Loucy (cell line): ENCODE measurements at regions not wholly inside any gene's neighbourhood (a gene's known extent, or its start where the extent isn't known, plus 50 kb on each side); places are given as distances from the start of the nearest gene placed in this dataset.

Experiments used
- H2AFZ ChIP-seq: fragments of 200-600 bp; sonication (generic); 2 replicates; pipeline ENCODE4 v1.6.0; 2016; ENCODE audit warnings: antibody characterized with exemption, mild to moderate bottlenecking, low read length, moderate library complexity
- H3F3A ChIP-seq: fragments of 200-600 bp; 2 replicates; pipeline ENCODE4 v1.6.0; 2016; ENCODE audit warnings: antibody characterized with exemption, low read depth, mild to moderate bottlenecking
- H3K27me3 ChIP-seq: fragments of 200-600 bp; sonication (generic); 2 replicates; pipeline ENCODE4 v1.6.1; 2014; ENCODE audit warnings: low read length, mild to moderate bottlenecking; ENCODE audit not compliant: insufficient read depth, poor library complexity, severe bottlenecking
- H3K36me3 ChIP-seq: fragments of 200-600 bp; sonication (generic); 2 replicates; pipeline ENCODE4 v1.6.1; 2016; ENCODE audit warnings: low read length; ENCODE audit not compliant: insufficient read depth
- H3K4me1 ChIP-seq: fragments of 200-600 bp; sonication (generic); 2 replicates; pipeline ENCODE4 v1.5.1; 2014; ENCODE audit warnings: low read length, mild to moderate bottlenecking; ENCODE audit not compliant: insufficient read depth, poor library complexity, severe bottlenecking
- H3K4me2 ChIP-seq: fragments of 200-600 bp; sonication (generic); 2 replicates; pipeline ENCODE4 v1.6.0; 2014; ENCODE audit warnings: antibody characterized with exemption, low read length, low read depth, mild to moderate bottlenecking; ENCODE audit not compliant: poor library complexity, severe bottlenecking
- H3K4me3 ChIP-seq: fragments of 200-600 bp; sonication (generic); 2 replicates; pipeline ENCODE4 v1.5.1; 2014; ENCODE audit warnings: low read length, mild to moderate bottlenecking, mixed read lengths; ENCODE audit not compliant: poor library complexity, severe bottlenecking
- H3K79me2 ChIP-seq: fragments of 200-600 bp; sonication (generic); 2 replicates; pipeline ENCODE4 v1.6.1; 2014; ENCODE audit warnings: low read length; ENCODE audit not compliant: insufficient read depth
- H3K9ac ChIP-seq: fragments of 200-600 bp; sonication (generic); 2 replicates; pipeline ENCODE4 v1.6.0; 2014; ENCODE audit warnings: mild to moderate bottlenecking, low read depth, low read length, moderate library complexity; ENCODE audit not compliant: poor library complexity, severe bottlenecking
- H3K9me2 ChIP-seq: fragments of 200-600 bp; sonication (generic); replicated peaks from 2 replicates; pipeline ENCODE4 v1.6.1; 2016; ENCODE audit warnings: low read depth, low read length, mixed read lengths
- H3K9me3 ChIP-seq: fragments of 200-600 bp; sonication (generic); 2 replicates; pipeline ENCODE4 v1.6.1; 2014; ENCODE audit warnings: mild to moderate bottlenecking, antibody characterized with exemption, low read length, low read depth; ENCODE audit not compliant: insufficient read depth
- H4K20me1 ChIP-seq: fragments of 200-600 bp; sonication (generic); 2 replicates; pipeline ENCODE4 v1.6.0; 2014; ENCODE audit warnings: antibody characterized with exemption, low read length, mild to moderate bottlenecking; ENCODE audit not compliant: insufficient read depth, poor library complexity, severe bottlenecking
- CTCF ChIP-seq: fragments of 200-600 bp; sonication (generic); conservative IDR thresholded peaks from 2 replicates; pipeline ENCODE4 v1.5.1; 2014; ENCODE audit warnings: mild to moderate bottlenecking, antibody characterized with exemption, low read length
- EZH2phosphoT487 ChIP-seq: fragments of 200-600 bp; IDR thresholded peaks from 2 replicates; pipeline ENCODE4 v1.6.1; 2018; ENCODE audit warnings: antibody characterized with exemption, mild to moderate bottlenecking, moderate library complexity, borderline replicate concordance

- Histone ChIP-seq H3K9me2 (no peaks in the 10 kb centered on the region), H3K4me2 (no peak overlapping the region), H3K36me3 (no peaks in the 10 kb centered on the region), H3K9ac (no peak overlapping the region), H3K4me3 (no peak overlapping the region), H3K9me3 (no peaks in the 10 kb centered on the region), H4K20me1 (no peaks in the 10 kb centered on the region), H3K27me3 (no peaks in the 10 kb centered on the region), H3K79me2 (no peaks in the 10 kb centered on the region), H3K4me1 (no peaks in the 10 kb centered on the region), H2AFZ (no peak overlapping the region), H3F3A (no peaks in the 10 kb centered on the region)
- no peak for TF ChIP-seq CTCF
- TF ChIP-seq EZH2phosphoT487 = no peak
Measured at GRCh38 chr6:1127129-1127528, 184.8 kb upstream of the FOXQ1 start.

- H3K27me3 ChIP-seq = no peaks in the 10 kb centered on the region
- no peaks in the 10 kb centered on the region for H3K4me1 ChIP-seq
- H3K9me2 ChIP-seq = no peaks in the 10 kb centered on the region
- no peak overlapping the region for H2AFZ ChIP-seq
- H3K9ac ChIP-seq = no peak overlapping the region
- TF ChIP-seq CTCF (no peak), EZH2phosphoT487 (no peak)
- no peaks in the 10 kb centered on the region for H4K20me1 ChIP-seq
- H3F3A ChIP-seq = no peaks in the 10 kb centered on the region
- no peak overlapping the region for H3K4me2 ChIP-seq
- no peaks in the 10 kb centered on the region for H3K9me3 ChIP-seq
- no peaks in the 10 kb centered on the region for H3K79me2 ChIP-seq
- H3K4me3 ChIP-seq = no peak overlapping the region
- no peaks in the 10 kb centered on the region for H3K36me3 ChIP-seq
Measured at GRCh38 chr6:1126036-1126435, 185.9 kb upstream of the FOXQ1 start.

GRCh38 chr6:1125297-1125696, 186.6 kb upstream of the FOXQ1 start:
- Histone ChIP-seq H3K36me3 (no peaks in the 10 kb centered on the region), H3K27me3 (no peaks in the 10 kb centered on the region), H3K4me2 (no peak overlapping the region), H3K9me3 (no peaks in the 10 kb centered on the region), H2AFZ (no peak overlapping the region), H4K20me1 (no peaks in the 10 kb centered on the region), H3F3A (no peaks in the 10 kb centered on the region), H3K9me2 (no peaks in the 10 kb centered on the region), H3K4me1 (no peaks in the 10 kb centered on the region), H3K4me3 (no peak overlapping the region), H3K79me2 (no peaks in the 10 kb centered on the region), H3K9ac (no peak overlapping the region)
- TF ChIP-seq EZH2phosphoT487 (no peak), CTCF (no peak)
